Gastrocnemius medialis (tissue), 4 donors: ENCODE measurements at regions not wholly inside any gene's neighbourhood (a gene's known extent, or its start where the extent isn't known, plus 50 kb on each side); places are given as distances from the start of the nearest gene placed in this dataset.
"Not testable (repeated sequence)": the region's sequence is repeated elsewhere in the genome, so short reads cannot be mapped to it uniquely, and the experiment has no call there.

Source experiments
- ATAC-seq, 2 donors: fragments of 150-250 bp; one replicate each; pipeline ENCODE4 v1.9.1; 2016
- DNase-seq, 2 donors: peaks; one replicate each; pipeline ENCODE4 v3.0.0-alpha.2; 2019
- H3K27ac ChIP-seq, 4 donors: fragments of 200-600 bp; sonication (generic); 1 replicate in 1 of 4; 2 replicates in 3 of 4; pipeline ENCODE4 v1.5.1; 2016 to 2018; ENCODE audit warnings: mild to moderate bottlenecking in 2 of 4, moderate library complexity in 1 of 4
- H3K27me3 ChIP-seq, 3 donors: fragments of 200-600 bp; sonication (generic) in 2 of 3; 1 replicate in 1 of 3; 2 replicates in 2 of 3; pipeline versions ENCODE4 v1.5.1 to v1.6.0; 2016 to 2019; ENCODE audit warnings: mild to moderate bottlenecking in 1 of 3, moderate library complexity in 1 of 3
- H3K36me3 ChIP-seq, 2 donors: fragments of 200-600 bp; sonication (generic) in 1 of 2; one replicate each; pipeline ENCODE4 v1.5.1; 2017 to 2018
- H3K4me1 ChIP-seq, 2 donors: fragments of 200-600 bp; sonication (generic) in 1 of 2; one replicate each; pipeline ENCODE4 v1.5.1; 2016 to 2017; ENCODE audit warnings: mild to moderate bottlenecking in 2 of 2
- H3K4me3 ChIP-seq, 4 donors: fragments of 200-600 bp; sonication (generic) in 3 of 4; 1 replicate in 1 of 4; 2 replicates in 3 of 4; pipeline ENCODE4 v1.5.1; 2016 to 2019; ENCODE audit warnings: mild to moderate bottlenecking in 2 of 4
- H3K9me3 ChIP-seq, 3 donors: fragments of 200-600 bp; sonication (generic) in 2 of 3; 1 replicate in 1 of 3; 2 replicates in 2 of 3; pipeline ENCODE4 v1.5.1; 2016 to 2019
- CTCF ChIP-seq, 5 experiments: fragments of 450-650 bp in 3 of 5; fragments of 200-600 bp in 2 of 5; sonication (generic) in 2 of 5; IDR thresholded peaks in 4 of 5; conservative IDR thresholded peaks in 1 of 5; 1 replicate in 4 of 5; 2 replicates in 1 of 5; pipeline ENCODE4 v1.5.1; 2016 to 2019; ENCODE audit warnings: antibody characterized with exemption in 5 of 5, mild to moderate bottlenecking in 3 of 5, moderate library complexity in 3 of 5
- POLR2A ChIP-seq, 2 donors: fragments of 450-650 bp; IDR thresholded peaks; one replicate each; pipeline ENCODE4 v1.6.1; 2017; ENCODE audit warnings: antibody characterized with exemption in 2 of 2, mild to moderate bottlenecking in 2 of 2, moderate library complexity in 2 of 2
- in situ Hi-C, 4 donors: fragments of 200-750 bp; cut with MboI; loops; one replicate each; pipeline versions ENCODE4 v1.15.0 to v1.8.0; 2017; ENCODE audit warnings: low sequenced_read_pairs in 4 of 4
- intact Hi-C: fragments of 100-400 bp; cut with DNase I; formaldehyde crosslinking; loops from one replicate; pipeline ENCODE4 v1.15.1; 2023; ENCODE audit warnings: low total_unique reads

- no peaks in the 10 kb centered on the region for H3K27me3 ChIP-seq
- H3K9me3 ChIP-seq = no peaks in the 10 kb centered on the region
- no peak overlapping the region for H3K27ac ChIP-seq
- no peaks in the 10 kb centered on the region for H3K36me3 ChIP-seq
- intact Hi-C loops (no loop called here), in situ Hi-C loops (no loop called here)
- DNase-seq (no peak), ATAC-seq (no peak)
- TF ChIP-seq POLR2A (IDR thresholded peaks at IDR 0.05) = no peak
- no peak for TF ChIP-seq CTCF (IDR thresholded peaks at IDR 0.05 in 4 of 5, conservative IDR thresholded peaks at IDR 0.05 in 1 of 5)
- no peak overlapping the region for H3K4me3 ChIP-seq
- no peaks in the 10 kb centered on the region for H3K4me1 ChIP-seq
These were observed 533.6 kb upstream of the HTR2C start for GRCh38 chrX:114050075-114050796.

GRCh38 chrX:114049063-114049462, 534.8 kb upstream of the HTR2C start:
- no peak for DNase-seq
- Histone ChIP-seq H3K4me1 (no peaks in the 10 kb centered on the region), H3K36me3 (no peaks in the 10 kb centered on the region), H3K9me3 (no peaks in the 10 kb centered on the region), H3K4me3 (no peak overlapping the region), H3K27me3 (no peaks in the 10 kb centered on the region), H3K27ac (no peak overlapping the region)
- in situ Hi-C loops = no loop called here
- intact Hi-C loops = no loop called here
- TF ChIP-seq CTCF (IDR thresholded peaks at IDR 0.05 in 4 of 5, conservative IDR thresholded peaks at IDR 0.05 in 1 of 5) = no peak
- no peak for TF ChIP-seq POLR2A (IDR thresholded peaks at IDR 0.05)
- no peak for ATAC-seq

GRCh38 chrX:114047558-114047957, 536.3 kb upstream of the HTR2C start:
- no peaks in the 10 kb centered on the region for H3K27me3 ChIP-seq
- no peak for ATAC-seq
- intact Hi-C loops (no loop called here), in situ Hi-C loops (no loop called here)
- no peak for TF ChIP-seq POLR2A (IDR thresholded peaks at IDR 0.05)
- TF ChIP-seq CTCF (IDR thresholded peaks at IDR 0.05 in 4 of 5, conservative IDR thresholded peaks at IDR 0.05 in 1 of 5) = no peak
- no peaks in the 10 kb centered on the region for H3K9me3 ChIP-seq
- H3K27ac ChIP-seq = no peak overlapping the region
- H3K4me1 ChIP-seq = no peaks in the 10 kb centered on the region
- H3K4me3 ChIP-seq = no peak overlapping the region
- no peaks in the 10 kb centered on the region for H3K36me3 ChIP-seq
- no peak for DNase-seq

GRCh38 chrX:114046695-114047279, 537.1 kb upstream of the HTR2C start:
- ATAC-seq (no peak), DNase-seq (no peak)
- Histone ChIP-seq H3K27ac (no peak overlapping the region), H3K4me3 (no peak overlapping the region), H3K4me1 (no peaks in the 10 kb centered on the region), H3K9me3 (no peaks in the 10 kb centered on the region), H3K27me3 (no peaks in the 10 kb centered on the region), H3K36me3 (no peaks in the 10 kb centered on the region)
- intact Hi-C loops (no loop called here), in situ Hi-C loops (no loop called here)
- TF ChIP-seq CTCF (IDR thresholded peaks at IDR 0.05 in 4 of 5, conservative IDR thresholded peaks at IDR 0.05 in 1 of 5) (no peak), POLR2A (IDR thresholded peaks at IDR 0.05) (no peak)

- H3K4me3 ChIP-seq, in situ Hi-C loops, H3K27ac ChIP-seq, H3K4me1 ChIP-seq, H3K36me3 ChIP-seq, H3K9me3 ChIP-seq, DNase-seq, ATAC-seq, intact Hi-C loops, H3K27me3 ChIP-seq: not testable (repeated sequence)
These were observed 542.4 kb upstream of the HTR2C start for GRCh38 chrX:114041470-114041869.

- H3K27ac ChIP-seq, H3K4me1 ChIP-seq, H3K4me3 ChIP-seq, ATAC-seq, DNase-seq, in situ Hi-C loops, H3K9me3 ChIP-seq, H3K36me3 ChIP-seq, intact Hi-C loops, H3K27me3 ChIP-seq: not testable (repeated sequence)
These were observed 543.1 kb upstream of the HTR2C start for GRCh38 chrX:114040661-114041269.

GRCh38 chrX:114040111-114040510, 543.8 kb upstream of the HTR2C start:
- H3K27me3 ChIP-seq = not testable (repeated sequence)

More at GRCh38 chrX:114040111-114040510, 543.8 kb upstream of the HTR2C start:
- DNase-seq, ATAC-seq, H3K36me3 ChIP-seq, H3K27ac ChIP-seq, in situ Hi-C loops, H3K9me3 ChIP-seq, H3K4me3 ChIP-seq, H3K4me1 ChIP-seq, intact Hi-C loops: not testable (repeated sequence)
